Hematopoietic multipotent progenitor cell treated with erythropoietin and hydrocortisone succinate and interleukin-3 and kit ligand, for 4 days (in vitro differentiated cells): ENCODE measurements at regions not wholly inside any gene's neighbourhood (a gene's known extent, or its start where the extent isn't known, plus 50 kb on each side); places are given as distances from the start of the nearest gene placed in this dataset.
"Not testable (repeated sequence)": the region's sequence is repeated elsewhere in the genome, so short reads cannot be mapped to it uniquely, and the experiment has no call there.

Experiments
- DNase-seq: peaks from one replicate; pipeline ENCODE4 v3.0.0-alpha.2; 2015

- no peak for DNase-seq
These were observed 215.6 kb downstream of the PDCD6IP start for GRCh38 chr3:34013818-34014570.

GRCh38 chr3:34015204-34016142, 217.0 kb downstream of the PDCD6IP start:
- peak; percentile 64 for DNase-seq

- peak; percentile 89 for DNase-seq
These were observed 218.6 kb downstream of the PDCD6IP start for GRCh38 chr3:34016925-34017587.

GRCh38 chr3:34017757-34018156, 219.3 kb downstream of the PDCD6IP start:
- no peak for DNase-seq

GRCh38 chr3:34019158-34019557, 220.7 kb downstream of the PDCD6IP start:
- no peak for DNase-seq

GRCh38 chr3:34020170-34020569, 221.7 kb downstream of the PDCD6IP start:
- no peak for DNase-seq

- DNase-seq = peak; percentile 24
These were observed 222.6 kb downstream of the PDCD6IP start for GRCh38 chr3:34020726-34021680.

GRCh38 chr3:34022147-34022546, 223.7 kb downstream of the PDCD6IP start:
- no peak for DNase-seq

- no peak for DNase-seq
These were observed 226.2 kb downstream of the PDCD6IP start for GRCh38 chr3:34024447-34025240.

- DNase-seq = no peak
These were observed 235.4 kb downstream of the PDCD6IP start for GRCh38 chr3:34033839-34034238.

- no peak for DNase-seq
These were observed 236.4 kb downstream of the PDCD6IP start for GRCh38 chr3:34034840-34035239.

GRCh38 chr3:34035775-34036174, 237.3 kb downstream of the PDCD6IP start:
- DNase-seq = no peak

- no peak for DNase-seq
These were observed 238.8 kb downstream of the PDCD6IP start for GRCh38 chr3:34037260-34037659.

GRCh38 chr3:34038131-34038530, 239.7 kb downstream of the PDCD6IP start:
- no peak for DNase-seq

GRCh38 chr3:34046154-34046553, 247.7 kb downstream of the PDCD6IP start:
- no peak for DNase-seq

GRCh38 chr3:34053626-34054025, 255.2 kb downstream of the PDCD6IP start:
- DNase-seq = no peak

GRCh38 chr3:34056181-34056910, 257.9 kb downstream of the PDCD6IP start:
- DNase-seq = no peak

- DNase-seq = peak; percentile 59
These were observed 258.5 kb downstream of the PDCD6IP start for GRCh38 chr3:34056951-34057390.

GRCh38 chr3:34060995-34061394, 262.6 kb downstream of the PDCD6IP start:
- DNase-seq = not testable (repeated sequence)

GRCh38 chr3:34065901-34066300, 267.5 kb downstream of the PDCD6IP start:
- no peak for DNase-seq
